HG03457 (cell line): ENCODE measurements at regions not wholly inside any gene's neighbourhood (a gene's known extent, or its start where the extent isn't known, plus 50 kb on each side); places are given as distances from the start of the nearest gene placed in this dataset.
A peak's percentile ranks its signal among the peaks of the same experiment; 100 is the strongest.

Source experiments
- ATAC-seq: cut with Tn5 transposase; IDR thresholded peaks from one replicate; pipeline ENCODE4 v1.9.1; 2021; ENCODE audit warnings: moderate number of reproducible peaks; ENCODE audit not compliant: unreplicated experiment

GRCh38 chr12:93042283-93042682 lies 113.2 kb upstream of the EEA1 start:
- no peak for ATAC-seq

GRCh38 chr12:93042684-93043083 lies 113.6 kb upstream of the EEA1 start:
- no peak for ATAC-seq

GRCh38 chr12:93043192-93043876 lies 114.2 kb upstream of the EEA1 start:
- ATAC-seq = no peak

- ATAC-seq = no peak
Observed at GRCh38 chr12:93043877-93044209, 114.7 kb upstream of the EEA1 start.

- ATAC-seq = no peak
Observed at GRCh38 chr12:93047118-93047517, 118.0 kb upstream of the EEA1 start.

GRCh38 chr12:93048656-93049055 lies 119.6 kb upstream of the EEA1 start:
- ATAC-seq = no peak

- ATAC-seq = no peak
Observed at GRCh38 chr12:93050026-93050747, 121.1 kb upstream of the EEA1 start.

GRCh38 chr12:93050748-93051081 lies 121.6 kb upstream of the EEA1 start:
- ATAC-seq = no peak

- ATAC-seq = no peak
Observed at GRCh38 chr12:93054021-93054420, 124.9 kb upstream of the EEA1 start.

- ATAC-seq = no peak
Observed at GRCh38 chr12:93055221-93055620, 126.1 kb upstream of the EEA1 start.

- no peak for ATAC-seq
Observed at GRCh38 chr12:93056971-93057535, 128.0 kb upstream of the EEA1 start.

GRCh38 chr12:93058280-93058679 lies 129.2 kb upstream of the EEA1 start:
- no peak for ATAC-seq

- no peak for ATAC-seq
Observed at GRCh38 chr12:93059288-93059687, 130.2 kb upstream of the EEA1 start.

GRCh38 chr12:93059925-93060665 lies 131.0 kb upstream of the EEA1 start:
- ATAC-seq = peak; percentile 96

- peak; percentile 17 for ATAC-seq
Observed at GRCh38 chr12:93060666-93061472, 131.8 kb upstream of the EEA1 start.

- ATAC-seq = no peak
Observed at GRCh38 chr12:93061473-93062419, 132.7 kb upstream of the EEA1 start.

GRCh38 chr12:93065896-93066295 lies 136.8 kb upstream of the EEA1 start:
- no peak for ATAC-seq

- ATAC-seq = no peak
Observed at GRCh38 chr12:93072340-93072739, 143.2 kb upstream of the EEA1 start.

- no peak for ATAC-seq
Observed at GRCh38 chr12:93073324-93073723, 144.2 kb upstream of the EEA1 start.

- ATAC-seq = no peak
Observed at GRCh38 chr12:93078059-93078458, 149.0 kb upstream of the EEA1 start.
